Activated naive CD8-positive, alpha-beta T cell treated with anti-CD3 and anti-CD28 coated beads, Interleukin-2, amount 50 U/mL, for 16 hours (primary cell): ENCODE measurements at regions not wholly inside any gene's neighbourhood (a gene's known extent, or its start where the extent isn't known, plus 50 kb on each side); places are given as distances from the start of the nearest gene placed in this dataset.
A peak's percentile ranks its signal among the peaks of the same experiment; 100 is the strongest.

ENCODE experiments used
- DNase-seq: peaks from one replicate; pipeline ENCODE4 v3.0.0-alpha.2; 2020; ENCODE audit warnings: low read depth, low spot score

DNA sequence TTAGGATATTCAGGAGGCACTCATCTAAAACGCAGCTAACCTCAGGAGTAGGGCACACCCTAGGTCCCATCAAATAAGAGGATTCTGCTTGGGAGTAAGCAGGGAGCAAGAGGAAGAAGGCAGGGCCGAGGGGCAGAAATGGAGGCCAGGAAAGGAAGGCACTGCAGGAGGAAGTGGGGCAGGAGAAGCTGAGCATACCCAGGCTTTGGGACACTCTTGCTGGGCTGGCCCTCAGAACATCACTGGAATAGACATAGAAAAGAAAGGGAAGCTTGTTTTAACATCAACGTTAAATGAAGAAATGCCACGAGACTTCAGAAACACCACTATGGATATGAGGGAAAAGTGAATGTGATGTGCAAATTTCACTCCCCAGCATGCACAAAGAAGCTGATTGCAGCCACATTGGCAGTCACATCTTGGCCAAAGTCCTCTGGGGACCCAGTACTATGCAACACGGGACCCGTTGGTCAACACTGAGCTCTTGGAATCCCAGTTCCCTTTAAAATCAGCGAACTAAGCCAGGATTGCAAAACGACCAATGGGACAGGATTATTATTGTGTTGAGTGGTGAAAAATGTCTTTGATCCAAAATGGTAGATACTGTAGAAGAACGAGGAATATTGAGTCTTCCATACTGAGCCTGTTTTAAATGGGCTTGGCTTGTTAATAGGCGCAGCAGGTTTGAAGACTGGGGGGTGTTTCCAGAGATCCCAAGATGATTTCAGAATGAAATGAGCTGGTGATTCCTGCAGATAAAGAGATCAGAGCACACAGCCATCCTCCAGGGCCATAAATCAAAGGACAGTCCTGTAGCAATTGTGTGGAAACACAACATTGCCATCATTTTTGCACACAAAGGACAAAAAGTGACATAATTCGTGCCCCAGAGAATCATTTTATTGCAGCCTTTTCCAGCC lies 152.4 kb downstream of the TOMM20 start:
- DNase-seq: no peak

DNA sequence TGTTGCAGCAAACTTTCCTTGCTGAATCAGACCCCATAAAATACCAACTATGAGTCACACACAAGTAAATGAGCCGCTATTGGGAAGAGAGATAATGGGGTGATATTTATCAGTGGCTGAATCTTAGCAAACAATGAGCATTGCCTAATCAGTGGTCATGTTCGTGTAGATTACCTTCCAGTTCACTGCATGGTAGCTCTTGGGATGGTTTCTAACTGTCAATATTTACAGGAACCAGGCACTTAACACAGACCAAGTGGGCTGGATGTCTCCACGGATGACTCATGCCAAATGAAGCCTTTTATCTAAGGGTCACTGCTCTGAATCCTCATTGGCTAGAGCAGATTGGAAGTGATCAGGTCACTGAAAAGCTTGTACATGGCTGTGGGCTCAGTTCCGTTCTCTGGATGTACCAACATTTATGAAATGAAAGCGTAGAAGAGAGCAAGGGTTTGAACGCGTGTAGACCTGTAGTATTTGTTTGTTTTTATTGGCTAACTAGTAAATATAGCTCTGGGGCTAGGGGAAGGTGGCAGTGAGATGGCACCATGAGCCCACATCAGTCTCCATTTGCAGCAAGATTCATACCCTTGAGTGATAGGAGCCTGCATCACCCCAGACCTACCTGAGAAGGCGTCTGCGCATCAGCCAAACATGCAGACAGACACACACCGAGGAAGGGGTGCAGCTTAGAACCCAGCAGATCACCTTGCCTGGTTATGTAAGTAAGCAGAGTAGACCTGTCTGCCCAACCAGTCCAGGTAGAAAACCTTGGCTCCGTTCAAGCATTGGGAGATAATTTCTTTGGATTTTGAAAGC lies 153.3 kb downstream of the TOMM20 start:
- DNase-seq: no peak

DNA sequence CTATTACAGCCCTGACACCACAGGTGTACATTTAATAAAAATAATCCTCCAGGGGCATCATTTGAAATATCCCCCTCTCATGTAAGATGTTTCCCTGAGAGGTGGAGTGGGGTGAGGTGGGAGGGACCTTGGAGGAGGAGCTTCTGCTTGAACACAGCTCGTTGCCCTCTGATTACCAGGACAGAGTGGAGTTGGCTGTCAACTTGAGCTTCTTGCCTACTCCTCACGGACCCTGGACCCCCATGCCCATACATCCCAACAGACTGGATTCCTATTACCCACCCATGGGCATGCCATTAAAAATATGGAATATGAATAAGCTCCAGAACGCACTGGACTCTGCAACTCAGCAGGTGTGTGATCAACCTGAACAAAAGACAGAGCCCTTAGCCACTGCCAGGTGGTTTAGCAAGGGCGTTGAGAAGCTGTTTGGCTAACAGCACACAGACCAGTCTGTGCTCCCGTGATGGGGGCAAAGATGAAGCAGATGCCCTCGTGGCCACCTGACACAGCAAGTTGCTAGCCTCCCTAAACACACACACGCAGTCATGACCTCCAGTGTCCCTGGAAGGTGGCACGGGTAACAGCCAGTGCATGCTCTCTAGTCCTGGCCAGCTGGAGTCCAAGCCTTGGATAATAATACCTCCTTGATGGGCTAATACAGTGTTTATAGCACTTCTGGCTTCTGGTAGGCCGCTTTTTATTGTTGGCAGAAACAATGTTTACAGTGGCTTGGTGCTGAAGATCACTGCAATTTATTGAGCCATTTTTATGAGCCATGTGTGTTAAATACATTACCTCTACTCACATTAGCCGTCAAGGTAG lies 155.0 kb downstream of the TOMM20 start:
- DNase-seq: no peak

- no peak for DNase-seq
Observed at GRCh38 chr1:234972411-234973191, 156.0 kb downstream of the TOMM20 start.

DNA sequence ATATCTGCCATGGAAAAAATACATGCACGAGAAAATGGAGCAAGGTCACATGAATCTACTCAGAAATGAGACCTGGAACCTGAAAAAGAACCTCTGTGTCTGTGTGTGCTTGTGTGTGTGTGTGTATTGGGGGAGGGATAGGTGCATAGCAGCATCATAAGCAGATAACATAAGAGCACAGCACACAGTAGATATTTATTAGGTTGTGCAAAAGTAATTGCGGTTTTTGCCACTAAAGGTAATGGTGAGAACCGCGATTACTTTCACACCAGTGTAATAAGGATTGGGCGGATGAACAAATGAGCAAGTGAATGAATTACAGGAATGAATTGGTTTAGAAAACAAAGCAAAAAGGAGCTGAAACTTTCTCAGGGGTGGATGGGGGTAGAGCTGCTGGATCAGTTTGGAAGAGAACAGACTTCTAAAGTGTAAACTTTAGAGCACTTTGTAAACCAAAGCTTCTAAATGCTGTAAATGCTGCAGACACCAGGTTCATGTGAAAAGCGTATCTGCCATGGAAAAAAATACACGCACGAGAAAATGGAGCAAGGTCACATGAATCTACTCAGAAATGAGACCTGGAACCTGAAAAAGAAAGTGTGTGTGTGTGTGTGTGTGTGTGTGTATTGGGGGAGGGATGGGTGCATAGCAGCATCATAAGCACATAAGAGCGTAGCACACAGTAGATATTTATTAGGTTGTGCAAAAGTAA lies 156.9 kb downstream of the TOMM20 start:
- DNase-seq: no peak

DNA sequence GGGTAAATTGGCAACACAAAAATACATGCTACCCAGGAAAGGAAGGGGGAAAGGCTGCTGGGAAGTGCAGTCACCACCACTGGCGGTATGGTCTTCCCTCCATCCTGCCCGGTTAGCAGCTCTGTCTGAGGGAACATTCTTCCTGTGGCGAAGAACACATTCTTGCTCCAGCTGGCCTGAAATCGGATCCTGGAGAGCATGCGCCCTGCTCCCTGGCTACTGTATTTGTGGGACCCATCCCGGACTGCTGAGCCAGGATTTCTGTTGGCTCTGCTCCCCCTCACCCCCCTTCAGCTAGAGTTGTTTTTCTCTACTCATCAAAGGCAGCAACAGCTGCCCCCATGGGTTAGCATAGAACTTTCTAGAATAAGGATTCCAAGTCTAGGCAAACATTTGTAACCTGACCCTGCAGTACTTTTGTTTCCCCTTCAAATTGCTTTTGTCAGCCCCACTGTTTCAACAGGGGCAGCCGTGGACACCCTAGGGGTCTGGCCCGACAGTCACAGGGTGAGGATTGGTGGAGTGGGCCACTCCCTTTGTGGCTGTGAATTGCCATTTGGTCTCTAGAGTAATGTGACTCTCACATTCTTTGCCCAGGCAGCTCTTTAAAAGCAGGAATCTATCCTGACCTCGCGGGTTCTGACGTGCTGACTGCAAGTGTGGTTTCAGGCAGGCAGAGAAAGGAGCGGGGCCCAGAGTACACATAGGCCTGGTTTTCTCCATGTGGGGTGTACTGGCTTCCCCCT lies 157.7 kb downstream of the TOMM20 start:
- DNase-seq: no peak

DNA sequence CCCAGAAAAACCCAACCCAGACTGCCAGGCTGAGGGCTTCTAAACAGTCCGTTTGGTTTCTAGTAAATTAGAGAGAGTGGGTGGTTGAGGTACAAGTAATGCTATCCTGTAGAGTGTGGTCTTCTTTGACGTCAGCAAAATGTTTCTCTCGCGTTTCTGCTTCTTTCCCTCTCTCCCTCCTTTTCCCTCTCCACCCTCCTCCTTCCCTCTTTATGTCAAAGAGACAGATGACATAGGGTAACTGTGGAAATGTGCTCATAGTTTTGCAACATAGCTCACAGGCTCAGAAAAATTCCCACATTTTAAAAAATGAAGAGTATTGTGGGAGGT lies 158.3 kb downstream of the TOMM20 start:
- DNase-seq: no peak

- DNase-seq: no peak
Observed at GRCh38 chr1:234969581-234970400, 158.8 kb downstream of the TOMM20 start.

- DNase-seq: no peak
Observed at GRCh38 chr1:234969011-234969441, 159.6 kb downstream of the TOMM20 start.

DNA sequence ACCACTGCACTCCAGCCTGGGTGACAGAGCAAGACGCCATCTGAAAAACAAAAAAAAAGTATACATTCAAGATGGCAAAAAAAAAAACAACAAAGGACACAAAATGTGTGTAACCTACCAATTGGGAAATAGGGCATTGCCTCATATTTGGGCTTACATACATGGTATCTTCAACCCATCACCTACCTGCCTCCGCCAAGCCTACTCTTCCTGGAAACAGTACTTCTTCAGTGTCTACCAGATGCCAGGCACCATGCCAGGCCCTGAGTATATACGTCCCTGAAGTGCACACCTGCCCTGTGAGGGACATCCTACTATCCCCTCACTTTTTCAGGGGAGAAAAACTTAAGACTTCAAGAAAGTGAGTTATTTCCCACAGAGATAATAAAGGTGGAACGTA lies 160.2 kb downstream of the TOMM20 start:
- no peak for DNase-seq

DNA sequence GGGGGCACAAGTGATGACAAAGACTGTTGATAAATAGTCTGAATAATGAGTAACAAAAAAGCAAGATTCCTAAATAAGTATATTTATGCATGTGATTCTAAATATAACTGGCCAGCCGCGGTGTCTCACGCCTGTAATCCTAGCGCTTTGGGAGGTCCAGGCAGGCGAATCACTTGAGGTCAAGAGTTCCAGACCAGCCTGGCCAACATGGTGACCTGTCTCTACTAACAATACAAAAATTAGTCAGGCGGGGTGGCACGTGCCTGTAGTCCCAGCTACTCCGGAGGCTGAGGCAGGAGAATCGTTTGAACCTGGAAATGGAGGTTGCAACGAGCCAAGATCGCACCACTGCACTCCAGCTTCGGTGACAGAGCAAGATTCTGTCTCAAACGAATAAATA lies 161.5 kb downstream of the TOMM20 start:
- DNase-seq: no peak

- no peak for DNase-seq
Observed at GRCh38 chr1:234965111-234965510, 163.5 kb downstream of the TOMM20 start.

DNA sequence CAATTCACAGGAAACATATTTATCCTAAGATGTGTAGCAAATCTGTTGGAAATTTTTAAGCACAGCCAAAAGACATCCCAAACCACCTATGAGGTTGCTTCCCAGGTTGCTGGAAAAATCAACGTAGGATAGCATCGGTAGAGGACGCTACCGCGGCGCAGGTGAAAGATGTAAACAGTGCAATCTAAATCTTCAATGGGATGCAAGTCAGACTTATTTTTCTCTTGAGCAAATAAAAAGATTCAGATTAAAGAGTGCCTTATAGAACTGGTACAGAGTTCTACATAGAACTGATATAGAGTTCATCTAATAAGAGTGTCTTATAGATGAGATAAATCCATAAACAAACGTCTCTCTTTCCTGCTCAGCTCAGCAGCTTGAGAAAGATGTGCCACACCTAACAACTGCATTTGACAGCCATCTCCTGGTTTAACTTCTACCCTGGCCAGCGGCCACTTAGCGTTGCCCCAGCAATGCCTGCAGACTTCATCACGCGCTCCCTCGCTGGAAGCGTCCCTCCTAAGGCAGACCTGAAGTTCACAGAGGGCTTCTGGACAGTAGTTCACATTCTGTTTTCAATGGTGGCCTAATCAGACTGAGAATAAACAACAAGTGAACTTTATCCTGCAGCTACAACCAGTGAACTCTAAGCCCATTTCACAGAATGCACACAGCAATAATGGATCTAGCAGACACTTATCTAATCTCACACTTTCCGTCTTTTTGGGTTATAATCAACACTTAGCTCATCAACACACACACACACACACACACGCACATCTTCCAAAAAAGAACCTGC lies 164.5 kb downstream of the TOMM20 start:
- DNase-seq: no peak

DNA sequence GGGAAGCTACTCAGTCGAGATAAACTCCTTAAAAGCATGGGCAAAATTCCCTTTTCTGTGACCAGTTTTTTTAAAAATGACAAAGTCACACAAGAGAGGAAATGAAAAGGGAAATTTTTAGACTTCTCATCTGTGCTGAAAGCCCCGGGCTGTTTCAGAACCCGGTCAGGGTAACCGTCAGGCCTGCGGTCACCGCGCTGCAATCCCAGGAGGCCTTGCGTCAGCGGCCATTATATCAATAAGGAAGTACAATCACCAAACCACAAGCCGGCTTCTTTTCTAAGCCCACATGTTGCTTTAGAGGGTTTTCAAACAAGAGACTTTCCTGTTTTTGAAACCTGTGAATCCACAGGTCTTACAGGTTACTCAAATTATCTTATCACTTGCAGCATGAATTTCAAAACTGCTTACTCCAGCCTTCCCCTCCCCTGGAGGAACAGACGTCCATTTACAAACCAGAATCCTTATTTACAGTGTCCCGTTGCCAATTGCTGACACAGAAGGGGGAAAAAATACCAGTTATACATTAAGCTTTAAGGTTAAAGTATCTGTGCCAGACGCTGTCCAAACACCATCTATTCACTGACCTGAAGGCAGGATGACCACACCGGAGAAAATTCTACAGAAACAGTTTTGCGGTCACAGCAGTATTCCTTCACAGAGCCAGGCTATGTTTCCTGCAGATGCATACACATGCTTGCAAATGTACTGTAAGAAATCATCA lies 165.3 kb downstream of the TOMM20 start:
- DNase-seq: peak; percentile 68

GRCh38 chr1:234962340-234962989 lies 166.2 kb downstream of the TOMM20 start:
- no peak for DNase-seq

- no peak for DNase-seq
Observed at GRCh38 chr1:234961456-234962339, 166.9 kb downstream of the TOMM20 start.
